Thyroid gland (tissue), 4 donors: ENCODE measurements at regions not wholly inside any gene's neighbourhood (a gene's known extent, or its start where the extent isn't known, plus 50 kb on each side); places are given as distances from the start of the nearest gene placed in this dataset.
"Not testable (repeated sequence)": the region's sequence is repeated elsewhere in the genome, so short reads cannot be mapped to it uniquely, and the experiment has no call there.

Experiments used
- DNase-seq, 2 donors: peaks; one replicate each; pipeline ENCODE4 v3.0.0-alpha.2; 2019
- H3K27ac ChIP-seq, 3 donors: fragments of 200-600 bp; sonication (generic); 1 replicate in 2 of 3; 2 replicates in 1 of 3; pipeline ENCODE4 v1.5.1; 2016 to 2019; ENCODE audit warnings: mild to moderate bottlenecking in 1 of 3, moderate library complexity in 1 of 3
- H3K27me3 ChIP-seq: fragments of 200-600 bp; sonication (generic); one replicate; pipeline ENCODE4 v1.5.1; 2019
- H3K36me3 ChIP-seq, 2 donors: fragments of 200-600 bp; sonication (generic); one replicate each; pipeline ENCODE4 v1.5.1; 2016 to 2019
- H3K4me1 ChIP-seq, 2 donors: fragments of 200-600 bp; sonication (generic); one replicate each; pipeline ENCODE4 v1.5.1; 2017 to 2019
- H3K4me3 ChIP-seq, 3 donors: fragments of 200-600 bp; sonication (generic); replicated peaks in 1 of 3; 1 replicate in 2 of 3; 2 replicates in 1 of 3; pipeline ENCODE4 v1.5.1; 2016; ENCODE audit warnings: mild to moderate bottlenecking in 1 of 3
- H3K9me3 ChIP-seq: fragments of 200-600 bp; sonication (generic); one replicate; pipeline ENCODE4 v1.5.1; 2017
- CTCF ChIP-seq, 6 experiments: fragments of 200-600 bp in 3 of 6; fragments of 450-650 bp in 3 of 6; sonication (generic) in 3 of 6; IDR thresholded peaks; one replicate each; pipeline ENCODE4 v1.5.1; 2016 to 2019; ENCODE audit warnings: antibody characterized with exemption in 6 of 6, mild to moderate bottlenecking in 2 of 6, inconsistent platforms in 1 of 6, moderate library complexity in 1 of 6
- POLR2A ChIP-seq, 2 donors: fragments of 450-650 bp; IDR thresholded peaks; one replicate each; pipeline ENCODE4 v1.6.1; 2017; ENCODE audit warnings: antibody characterized with exemption in 2 of 2, mild to moderate bottlenecking in 2 of 2, moderate library complexity in 1 of 2
- WGBS, 2 donors: methylation state at CpG; one replicate each; pipeline ENCODE4 v1.1.5; 2017; 5-methylcytosine and 5-hydroxymethylcytosine counted together
- intact Hi-C: fragments of 100-400 bp; cut with DNase I; formaldehyde crosslinking; loops from one replicate; pipeline ENCODE4 v1.15.1; 2023

GRCh38 chr4:111068883-111069282 lies 446.0 kb upstream of the PITX2 start:
- H3K27ac ChIP-seq = no peak overlapping the region
- no peaks in the 10 kb centered on the region for H3K4me1 ChIP-seq
- H3K4me3 ChIP-seq = no peak overlapping the region
- H3K27me3 ChIP-seq = no peaks in the 10 kb centered on the region
- no peak for TF ChIP-seq POLR2A (IDR thresholded peaks at IDR 0.05)
- TF ChIP-seq CTCF (IDR thresholded peaks at IDR 0.05) = no peak
- intact Hi-C loops = no loop called here
- H3K36me3 ChIP-seq = no peaks in the 10 kb centered on the region
- no peak for DNase-seq
- WGBS, 2 donors = 86 to 87% methylated on average over 3 of the region's 3 CpGs
- no peaks in the 10 kb centered on the region for H3K9me3 ChIP-seq

- H3K27me3 ChIP-seq = no peaks in the 10 kb centered on the region
- H3K9me3 ChIP-seq = no peaks in the 10 kb centered on the region
- WGBS, 2 donors = 86 to 88% methylated on average over 4 of the region's 4 CpGs
- no peak for DNase-seq
- TF ChIP-seq POLR2A (IDR thresholded peaks at IDR 0.05) (no peak), CTCF (IDR thresholded peaks at IDR 0.05) (no peak)
- no peak overlapping the region for H3K4me3 ChIP-seq
- H3K36me3 ChIP-seq = no peaks in the 10 kb centered on the region
- no peaks in the 10 kb centered on the region for H3K4me1 ChIP-seq
- no peak overlapping the region for H3K27ac ChIP-seq
- intact Hi-C loops = no loop called here
Measured at GRCh38 chr4:111070390-111070789, 447.5 kb upstream of the PITX2 start.

- intact Hi-C loops = no loop called here
- WGBS, 2 donors = 83 to 92% methylated on average over 8 to 10 of the region's 12 CpGs
- Histone ChIP-seq H3K9me3 (no peaks in the 10 kb centered on the region), H3K36me3 (no peaks in the 10 kb centered on the region), H3K4me3 (no peak overlapping the region), H3K27me3 (no peaks in the 10 kb centered on the region), H3K4me1 (no peaks in the 10 kb centered on the region), H3K27ac (no peak overlapping the region)
- DNase-seq = no peak
- no peak for TF ChIP-seq CTCF (IDR thresholded peaks at IDR 0.05)
- TF ChIP-seq POLR2A (IDR thresholded peaks at IDR 0.05) = no peak
Measured at GRCh38 chr4:111074523-111075114, 451.7 kb upstream of the PITX2 start.

GRCh38 chr4:111076299-111076698 lies 453.4 kb upstream of the PITX2 start:
- WGBS, 2 donors = 54 to 56% methylated on average over 1 of the region's 1 CpG
- H3K9me3 ChIP-seq, H3K27me3 ChIP-seq, H3K4me3 ChIP-seq, H3K36me3 ChIP-seq, intact Hi-C loops, H3K27ac ChIP-seq, DNase-seq, H3K4me1 ChIP-seq: not testable (repeated sequence)

GRCh38 chr4:111108153-111108552 lies 485.3 kb upstream of the PITX2 start:
- no peaks in the 10 kb centered on the region for H3K9me3 ChIP-seq
- no peaks in the 10 kb centered on the region for H3K36me3 ChIP-seq
- no peak overlapping the region for H3K4me3 ChIP-seq
- no peaks in the 10 kb centered on the region for H3K27me3 ChIP-seq
- WGBS, 2 donors = 47 to 52% methylated on average over 1 of the region's 1 CpG
- H3K27ac ChIP-seq = no peak overlapping the region
- TF ChIP-seq CTCF (IDR thresholded peaks at IDR 0.05) (no peak), POLR2A (IDR thresholded peaks at IDR 0.05) (no peak)
- intact Hi-C loops = no loop called here
- no peaks in the 10 kb centered on the region for H3K4me1 ChIP-seq
- DNase-seq = no peak

GRCh38 chr4:111113591-111113990 lies 490.7 kb upstream of the PITX2 start:
- Histone ChIP-seq H3K36me3 (no peaks in the 10 kb centered on the region), H3K27ac (no peak overlapping the region), H3K4me3 (no peak overlapping the region), H3K27me3 (no peaks in the 10 kb centered on the region), H3K4me1 (no peaks in the 10 kb centered on the region), H3K9me3 (no peaks in the 10 kb centered on the region)
- TF ChIP-seq POLR2A (IDR thresholded peaks at IDR 0.05) (no peak), CTCF (IDR thresholded peaks at IDR 0.05) (no peak)
- intact Hi-C loops = no loop called here
- no peak for DNase-seq
- 88 to 89% methylated on average over 3 of the region's 3 CpGs for WGBS, 2 donors
